ENCODE measurements at regions not wholly inside any gene's neighbourhood (a gene's known extent, or its start where the extent isn't known, plus 50 kb on each side); places are given as distances from the start of the nearest gene placed in this dataset.

DNA sequence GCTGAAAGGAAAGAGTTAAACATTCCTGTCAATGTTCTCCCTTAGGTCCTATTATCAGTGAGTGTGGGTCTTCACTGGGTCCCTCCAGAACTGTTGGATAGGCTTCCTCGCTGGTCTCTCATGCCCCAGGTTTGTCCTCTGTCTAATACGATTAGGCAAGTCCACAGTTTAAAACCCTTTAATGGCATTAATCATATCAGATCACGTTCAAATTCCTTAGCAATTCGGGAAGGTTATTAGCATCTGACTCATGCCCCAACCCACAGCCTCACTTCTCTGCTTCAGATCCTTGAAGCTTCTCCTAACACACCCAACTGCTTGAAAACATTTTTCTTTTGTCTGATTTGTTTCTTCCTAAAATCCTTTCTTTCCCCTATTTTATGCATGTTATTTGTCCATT, 224.3 kb upstream of the ATP10A start:
- TF ChIP-seq EZH2 (IDR thresholded peaks at IDR 0.05; ENCODE audit: insufficient read depth, low read length): no peak
- TF ChIP-seq, protein P1, sequence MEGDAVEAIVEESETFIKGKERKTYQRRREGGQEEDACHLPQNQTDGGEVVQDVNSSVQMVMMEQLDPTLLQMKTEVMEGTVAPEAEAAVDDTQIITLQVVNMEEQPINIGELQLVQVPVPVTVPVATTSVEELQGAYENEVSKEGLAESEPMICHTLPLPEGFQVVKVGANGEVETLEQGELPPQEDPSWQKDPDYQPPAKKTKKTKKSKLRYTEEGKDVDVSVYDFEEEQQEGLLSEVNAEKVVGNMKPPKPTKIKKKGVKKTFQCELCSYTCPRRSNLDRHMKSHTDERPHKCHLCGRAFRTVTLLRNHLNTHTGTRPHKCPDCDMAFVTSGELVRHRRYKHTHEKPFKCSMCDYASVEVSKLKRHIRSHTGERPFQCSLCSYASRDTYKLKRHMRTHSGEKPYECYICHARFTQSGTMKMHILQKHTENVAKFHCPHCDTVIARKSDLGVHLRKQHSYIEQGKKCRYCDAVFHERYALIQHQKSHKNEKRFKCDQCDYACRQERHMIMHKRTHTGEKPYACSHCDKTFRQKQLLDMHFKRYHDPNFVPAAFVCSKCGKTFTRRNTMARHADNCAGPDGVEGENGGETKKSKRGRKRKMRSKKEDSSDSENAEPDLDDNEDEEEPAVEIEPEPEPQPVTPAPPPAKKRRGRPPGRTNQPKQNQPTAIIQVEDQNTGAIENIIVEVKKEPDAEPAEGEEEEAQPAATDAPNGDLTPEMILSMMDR (IDR thresholded peaks at IDR 0.05; ENCODE audit: insufficient read depth, low read depth, low read length): no peak

DNA sequence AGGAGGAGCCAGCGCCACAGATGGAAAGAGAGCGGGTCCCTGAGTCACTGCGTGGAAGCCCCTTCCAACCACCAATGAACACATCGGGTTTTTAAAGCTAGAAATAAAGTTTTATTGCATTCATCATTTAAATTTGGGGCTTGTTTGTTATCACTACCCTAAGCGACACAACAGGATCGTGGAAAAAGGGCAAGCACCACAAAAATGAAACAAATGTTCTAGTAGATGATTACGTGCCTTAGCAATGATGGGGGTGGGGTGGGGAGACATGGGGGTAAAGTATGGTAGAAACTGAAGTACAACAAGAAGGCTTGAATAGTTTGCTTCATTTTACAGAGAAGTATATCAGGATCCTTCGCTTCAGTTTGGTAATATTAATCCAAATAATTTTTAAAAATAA, 221.6 kb upstream of the ATP10A start:
- Histone ChIP-seq H3K4me2 (ENCODE audit: low read length) (no peak overlapping the region), H3K36me3 (ENCODE audit: insufficient read depth, low read length) (no peaks in the 10 kb centered on the region), H3K79me2 (ENCODE audit: insufficient read depth, low read length) (no peaks in the 10 kb centered on the region), H3K9ac (ENCODE audit: low read length) (no peak overlapping the region), H2AFZ (ENCODE audit: low read depth, low read length) (peak overlapping the region; percentile 22), H4K20me1 (ENCODE audit: insufficient read depth, low read length) (no peaks in the 10 kb centered on the region), H3K27ac (ENCODE audit: low read depth, low read length) (no peak overlapping the region), H3K9me3 (ENCODE audit: insufficient read depth, low read depth, low read length) (no peaks in the 10 kb centered on the region), H3K27me3 (ENCODE audit: insufficient read depth, low read length) (no peaks in the 10 kb centered on the region), H3K4me1 (ENCODE audit: insufficient read depth, low read length) (peaks cover 20% of the 10 kb centered on the region), H3K4me3 (ENCODE audit: insufficient read depth, low read depth, low read length) (no peak overlapping the region)
- Mint-ChIP-seq H3K9me3 (ENCODE audit: unreplicated experiment) (no peaks in the 10 kb centered on the region), H3K27me3 (ENCODE audit: low read depth, unreplicated experiment) (no peaks in the 10 kb centered on the region), H3K36me3 (ENCODE audit: low read depth, unreplicated experiment) (no peaks in the 10 kb centered on the region), H3K4me3 (ENCODE audit: unreplicated experiment) (no peak overlapping the region), H3K27ac (ENCODE audit: unreplicated experiment) (peak overlapping the region; percentile 87), H3K4me1 (ENCODE audit: low read depth, unreplicated experiment) (peaks cover 21% of the 10 kb centered on the region)
- TF ChIP-seq EZH2 (IDR thresholded peaks at IDR 0.05; ENCODE audit: insufficient read depth, low read length): no peak
- TF ChIP-seq, protein P1 (IDR thresholded peaks at IDR 0.05; ENCODE audit: insufficient read depth, low read depth, low read length): no peak
- DNase-seq (ENCODE audit: low read depth) (no peak), FAIRE-seq (no peak)

More for the DNA sequence above, 224.3 kb upstream of the ATP10A start:
- Mint-ChIP-seq H3K9me3 (ENCODE audit: unreplicated experiment) (no peaks in the 10 kb centered on the region), H3K27me3 (ENCODE audit: low read depth, unreplicated experiment) (no peaks in the 10 kb centered on the region), H3K4me1 (ENCODE audit: low read depth, unreplicated experiment) (peaks cover 19% of the 10 kb centered on the region), H3K36me3 (ENCODE audit: low read depth, unreplicated experiment) (no peaks in the 10 kb centered on the region), H3K27ac (ENCODE audit: unreplicated experiment) (peak overlapping the region; percentile 75), H3K4me3 (ENCODE audit: unreplicated experiment) (no peak overlapping the region)
- no peaks in the 10 kb centered on the region for H3K79me2 ChIP-seq (ENCODE audit: insufficient read depth, low read length)
- H4K20me1 ChIP-seq (ENCODE audit: insufficient read depth, low read length): no peaks in the 10 kb centered on the region
- no peaks in the 10 kb centered on the region for H3K9me3 ChIP-seq (ENCODE audit: insufficient read depth, low read depth, low read length)
- peak overlapping the region; percentile 44 for H3K9ac ChIP-seq (ENCODE audit: low read length)
- H3K4me3 ChIP-seq (ENCODE audit: insufficient read depth, low read depth, low read length): no peak overlapping the region
- DNase-seq (ENCODE audit: low read depth) (peak; percentile 68), FAIRE-seq (peak; percentile 98)
- no peaks in the 10 kb centered on the region for H3K27me3 ChIP-seq (ENCODE audit: insufficient read depth, low read length)
- peak overlapping the region; percentile 46 for H2AFZ ChIP-seq (ENCODE audit: low read depth, low read length)
- peak overlapping the region; percentile 64 for H3K4me2 ChIP-seq (ENCODE audit: low read length)
- H3K4me1 ChIP-seq (ENCODE audit: insufficient read depth, low read length): peaks cover 20% of the 10 kb centered on the region
- H3K27ac ChIP-seq (ENCODE audit: low read depth, low read length): peak overlapping the region; percentile 18
- no peaks in the 10 kb centered on the region for H3K36me3 ChIP-seq (ENCODE audit: insufficient read depth, low read length)

DNA sequence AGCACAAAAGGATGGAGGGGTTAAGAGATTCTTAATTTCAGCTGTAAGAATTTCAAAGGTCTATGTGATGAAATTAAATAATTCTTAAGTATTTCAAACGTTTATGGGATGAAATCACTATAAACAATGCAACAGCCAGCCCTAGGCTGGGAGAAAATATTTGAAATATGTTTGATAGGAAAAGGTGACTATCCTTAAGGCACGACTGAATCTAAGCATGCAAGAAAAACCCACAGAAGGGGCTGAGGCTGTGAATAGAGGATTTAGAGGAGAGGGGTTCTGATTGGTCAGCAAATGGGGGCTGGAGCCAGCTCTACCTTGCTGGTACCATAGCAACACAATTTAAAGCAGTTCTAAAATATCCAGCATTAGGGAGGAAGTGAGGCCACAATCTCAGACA, 220.8 kb upstream of the ATP10A start:
- no peaks in the 10 kb centered on the region for H3K27me3 Mint-ChIP-seq (ENCODE audit: low read depth, unreplicated experiment)
- TF ChIP-seq, protein P1 (IDR thresholded peaks at IDR 0.05; ENCODE audit: insufficient read depth, low read depth, low read length): no peak
- no peak for TF ChIP-seq EZH2 (IDR thresholded peaks at IDR 0.05; ENCODE audit: insufficient read depth, low read length)
- Histone ChIP-seq H3K9ac (ENCODE audit: low read length) (no peak overlapping the region), H3K79me2 (ENCODE audit: insufficient read depth, low read length) (no peaks in the 10 kb centered on the region), H3K4me3 (ENCODE audit: insufficient read depth, low read depth, low read length) (no peak overlapping the region), H3K27ac (ENCODE audit: low read depth, low read length) (no peak overlapping the region), H3K9me3 (ENCODE audit: insufficient read depth, low read depth, low read length) (no peaks in the 10 kb centered on the region), H3K4me1 (ENCODE audit: insufficient read depth, low read length) (peaks cover 20% of the 10 kb centered on the region), H3K4me2 (ENCODE audit: low read length) (peak overlapping the region; percentile 84), H2AFZ (ENCODE audit: low read depth, low read length) (peak overlapping the region; percentile 22), H3K36me3 (ENCODE audit: insufficient read depth, low read length) (no peaks in the 10 kb centered on the region), H3K27me3 (ENCODE audit: insufficient read depth, low read length) (no peaks in the 10 kb centered on the region), H4K20me1 (ENCODE audit: insufficient read depth, low read length) (no peaks in the 10 kb centered on the region)
- H3K4me3 Mint-ChIP-seq (ENCODE audit: unreplicated experiment): no peak overlapping the region
- H3K36me3 Mint-ChIP-seq (ENCODE audit: low read depth, unreplicated experiment): no peaks in the 10 kb centered on the region
- no peak for FAIRE-seq
- no peaks in the 10 kb centered on the region for H3K9me3 Mint-ChIP-seq (ENCODE audit: unreplicated experiment)
- peaks cover 25% of the 10 kb centered on the region for H3K4me1 Mint-ChIP-seq (ENCODE audit: low read depth, unreplicated experiment)
- DNase-seq (ENCODE audit: low read depth): peak; percentile 25
- H3K27ac Mint-ChIP-seq (ENCODE audit: unreplicated experiment): peak overlapping the region; percentile 87

All from astrocyte (in vitro differentiated cells and primary cell).